Prostate gland (tissue), 2 donors: ENCODE measurements at regions not wholly inside any gene's neighbourhood (a gene's known extent, or its start where the extent isn't known, plus 50 kb on each side); places are given as distances from the start of the nearest gene placed in this dataset.

Experiments
- CTCF ChIP-seq, 4 experiments: fragments of 200-600 bp in 2 of 4; fragments of 450-650 bp in 2 of 4; sonication (generic) in 2 of 4; IDR thresholded peaks; 1 replicate in 3 of 4; 2 replicates in 1 of 4; pipeline ENCODE4 v1.5.1; 2016 to 2019; ENCODE audit warnings: antibody characterized with exemption in 4 of 4, mild to moderate bottlenecking in 2 of 4, moderate library complexity in 2 of 4
- POLR2A ChIP-seq: fragments of 450-650 bp; IDR thresholded peaks from one replicate; pipeline ENCODE4 v1.6.1; 2016; ENCODE audit warnings: antibody characterized with exemption, mild to moderate bottlenecking

- TF ChIP-seq CTCF (IDR thresholded peaks at IDR 0.05): no peak
- TF ChIP-seq POLR2A: no peak
Observed at GRCh38 chr4:123640824-123641223, 244.2 kb downstream of the SPRY1 start.
